HT-29 (cell line): ENCODE measurements at regions not wholly inside any gene's neighbourhood (a gene's known extent, or its start where the extent isn't known, plus 50 kb on each side); places are given as distances from the start of the nearest gene placed in this dataset.
"Not testable (repeated sequence)": the region's sequence is repeated elsewhere in the genome, so short reads cannot be mapped to it uniquely, and the experiment has no call there.

ENCODE experiments used
- DNase-seq: peaks from one replicate; pipeline ENCODE4 v3.0.0-alpha.2; 2015; ENCODE audit warnings: low spot score

GRCh38 chr6:141498977-141499376 lies 633.7 kb upstream of the GJE1 start:
- DNase-seq, result no peak

GRCh38 chr6:141492521-141493284 lies 640.0 kb upstream of the GJE1 start:
- DNase-seq, result no peak

- DNase-seq, result no peak
Observed at GRCh38 chr6:141491684-141492083, 641.0 kb upstream of the GJE1 start.

- no peak for DNase-seq
Observed at GRCh38 chr6:141490982-141491381, 641.7 kb upstream of the GJE1 start.

- DNase-seq, result peak; percentile 11
Observed at GRCh38 chr6:141488488-141488887, 644.2 kb upstream of the GJE1 start.

- no peak for DNase-seq
Observed at GRCh38 chr6:141486942-141487341, 645.8 kb upstream of the GJE1 start.

GRCh38 chr6:141484711-141485110 lies 648.0 kb upstream of the GJE1 start:
- no peak for DNase-seq

- no peak for DNase-seq
Observed at GRCh38 chr6:141483598-141484061, 649.1 kb upstream of the GJE1 start.

GRCh38 chr6:141482796-141483597 lies 649.7 kb upstream of the GJE1 start:
- no peak for DNase-seq

GRCh38 chr6:141475259-141475658 lies 657.5 kb upstream of the GJE1 start:
- DNase-seq, result no peak

- DNase-seq, result no peak
Observed at GRCh38 chr6:141472162-141472928, 660.4 kb upstream of the GJE1 start.

- DNase-seq, result no peak
Observed at GRCh38 chr6:141470810-141471209, 661.9 kb upstream of the GJE1 start.

- peak; percentile 11 for DNase-seq
Observed at GRCh38 chr6:141467881-141468280, 664.8 kb upstream of the GJE1 start.

GRCh38 chr6:141467041-141467440 lies 665.7 kb upstream of the GJE1 start:
- no peak for DNase-seq

GRCh38 chr6:141464896-141465295 lies 667.8 kb upstream of the GJE1 start:
- no peak for DNase-seq

GRCh38 chr6:141464490-141464889 lies 668.2 kb upstream of the GJE1 start:
- DNase-seq, result peak; percentile 78

GRCh38 chr6:141463237-141463977 lies 669.3 kb upstream of the GJE1 start:
- peak; percentile 47 for DNase-seq

- no peak for DNase-seq
Observed at GRCh38 chr6:141460743-141461484, 671.8 kb upstream of the GJE1 start.

GRCh38 chr6:141460245-141460644 lies 672.5 kb upstream of the GJE1 start:
- DNase-seq, result not testable (repeated sequence)

GRCh38 chr6:141457984-141458383 lies 674.7 kb upstream of the GJE1 start:
- DNase-seq, result not testable (repeated sequence)

- no peak for DNase-seq
Observed at GRCh38 chr6:141452354-141452686, 680.4 kb upstream of the GJE1 start.
